RPMI7951 (cell line): ENCODE measurements at regions not wholly inside any gene's neighbourhood (a gene's known extent, or its start where the extent isn't known, plus 50 kb on each side); places are given as distances from the start of the nearest gene placed in this dataset.
"Not testable (repeated sequence)": the region's sequence is repeated elsewhere in the genome, so short reads cannot be mapped to it uniquely, and the experiment has no call there.

Experiments used
- DNase-seq: peaks from one replicate; pipeline ENCODE4 v3.0.0-alpha.2; 2012; ENCODE audit warnings: low read depth

GRCh38 chr19:28602675-28603298 is 610.2 kb downstream of the UQCRFS1 start:
- DNase-seq = no peak

- DNase-seq = no peak
These were observed 611.1 kb downstream of the UQCRFS1 start for GRCh38 chr19:28601723-28602440.

GRCh38 chr19:28598861-28599260 is 614.1 kb downstream of the UQCRFS1 start:
- no peak for DNase-seq

GRCh38 chr19:28596561-28597071 is 616.3 kb downstream of the UQCRFS1 start:
- DNase-seq = no peak

GRCh38 chr19:28595722-28596480 is 617.0 kb downstream of the UQCRFS1 start:
- no peak for DNase-seq

GRCh38 chr19:28594737-28595136 is 618.2 kb downstream of the UQCRFS1 start:
- DNase-seq = no peak

- not testable (repeated sequence) for DNase-seq
These were observed 623.0 kb downstream of the UQCRFS1 start for GRCh38 chr19:28589991-28590411.

GRCh38 chr19:28586474-28586873 is 626.5 kb downstream of the UQCRFS1 start:
- no peak for DNase-seq

- DNase-seq = no peak
These were observed 627.2 kb downstream of the UQCRFS1 start for GRCh38 chr19:28585796-28586195.

- DNase-seq = no peak
These were observed 629.2 kb downstream of the UQCRFS1 start for GRCh38 chr19:28583713-28584112.

- no peak for DNase-seq
These were observed 629.7 kb downstream of the UQCRFS1 start for GRCh38 chr19:28583242-28583641.

GRCh38 chr19:28582796-28583195 is 630.2 kb downstream of the UQCRFS1 start:
- DNase-seq = no peak

- DNase-seq = no peak
These were observed 630.6 kb downstream of the UQCRFS1 start for GRCh38 chr19:28582344-28582743.

- DNase-seq = no peak
These were observed 631.5 kb downstream of the UQCRFS1 start for GRCh38 chr19:28581468-28581770.

- no peak for DNase-seq
These were observed 634.0 kb downstream of the UQCRFS1 start for GRCh38 chr19:28578786-28579505.

- no peak for DNase-seq
These were observed 634.7 kb downstream of the UQCRFS1 start for GRCh38 chr19:28578208-28578607.

- DNase-seq = no peak
These were observed 635.3 kb downstream of the UQCRFS1 start for GRCh38 chr19:28577666-28578065.

- no peak for DNase-seq
These were observed 635.7 kb downstream of the UQCRFS1 start for GRCh38 chr19:28577233-28577632.

- DNase-seq = no peak
These were observed 637.1 kb downstream of the UQCRFS1 start for GRCh38 chr19:28575816-28576215.

GRCh38 chr19:28575312-28575711 is 637.6 kb downstream of the UQCRFS1 start:
- not testable (repeated sequence) for DNase-seq

- DNase-seq = no peak
These were observed 638.7 kb downstream of the UQCRFS1 start for GRCh38 chr19:28574212-28574611.
